ENCODE measurements at regions not wholly inside any gene's neighbourhood (a gene's known extent, or its start where the extent isn't known, plus 50 kb on each side); places are given as distances from the start of the nearest gene placed in this dataset.

DNA sequence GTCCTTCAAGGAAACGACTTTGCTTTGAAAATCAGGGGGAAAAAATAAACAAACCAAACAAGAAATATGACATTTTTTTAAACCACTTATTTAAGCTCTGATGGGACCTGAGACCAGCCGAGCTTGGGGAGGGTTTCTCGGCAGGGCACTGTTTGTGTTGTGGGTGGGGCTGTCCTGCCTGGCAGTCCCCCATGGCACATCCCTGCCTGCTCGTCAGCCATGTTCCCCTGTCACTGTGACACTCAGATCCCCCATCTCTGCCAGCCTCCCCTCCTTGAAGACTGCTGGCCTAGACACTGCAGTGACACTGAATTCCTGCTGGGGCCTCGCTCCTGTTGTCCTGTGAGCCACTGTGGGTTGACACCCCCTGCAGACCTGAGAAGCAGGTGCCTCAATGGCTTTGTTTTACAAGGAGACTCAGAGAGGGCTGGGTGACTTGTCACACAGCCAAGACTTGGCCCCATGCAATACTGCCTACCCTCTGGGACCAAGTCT lies 95.1 kb upstream of the PTPN1 start:
- no peak for DNase-seq

DNA sequence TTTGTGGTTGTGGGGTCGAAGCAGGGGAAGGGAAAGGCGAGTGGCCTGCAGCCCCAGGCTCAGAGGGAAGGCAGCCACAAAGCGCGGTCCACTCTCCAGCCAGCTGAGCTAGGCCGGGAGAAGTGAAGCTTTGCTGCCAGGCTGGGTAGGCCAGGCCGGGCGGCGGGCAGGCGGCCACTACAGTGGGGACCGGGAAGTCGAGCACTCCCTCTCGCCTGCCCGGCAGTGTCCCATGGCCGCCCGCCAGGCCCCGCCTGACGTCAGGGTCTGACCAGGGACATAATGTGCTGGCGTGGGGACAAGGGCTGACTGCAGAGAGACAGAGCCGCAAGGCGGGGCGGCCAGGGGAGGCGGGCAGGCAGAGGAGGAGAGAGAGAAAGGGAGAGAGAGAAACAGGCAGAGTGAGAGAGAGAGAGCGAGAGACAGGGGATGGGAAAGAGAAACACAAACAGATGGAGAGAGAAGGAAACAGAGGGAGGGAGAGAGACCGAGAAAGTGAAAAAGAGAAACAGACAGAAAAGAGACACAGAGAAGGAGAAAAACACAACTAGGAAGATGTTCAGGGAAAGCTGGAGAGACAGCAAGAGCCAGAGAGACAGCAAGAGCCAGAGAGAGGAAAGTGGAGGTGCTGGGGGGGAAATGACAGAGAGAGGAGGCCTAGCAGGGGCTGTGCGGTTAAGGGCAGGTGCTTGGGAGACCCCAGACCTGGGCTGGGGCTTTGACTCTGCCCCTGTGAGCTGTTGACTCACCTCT lies 94.5 kb upstream of the PTPN1 start:
- no peak for DNase-seq

DNA sequence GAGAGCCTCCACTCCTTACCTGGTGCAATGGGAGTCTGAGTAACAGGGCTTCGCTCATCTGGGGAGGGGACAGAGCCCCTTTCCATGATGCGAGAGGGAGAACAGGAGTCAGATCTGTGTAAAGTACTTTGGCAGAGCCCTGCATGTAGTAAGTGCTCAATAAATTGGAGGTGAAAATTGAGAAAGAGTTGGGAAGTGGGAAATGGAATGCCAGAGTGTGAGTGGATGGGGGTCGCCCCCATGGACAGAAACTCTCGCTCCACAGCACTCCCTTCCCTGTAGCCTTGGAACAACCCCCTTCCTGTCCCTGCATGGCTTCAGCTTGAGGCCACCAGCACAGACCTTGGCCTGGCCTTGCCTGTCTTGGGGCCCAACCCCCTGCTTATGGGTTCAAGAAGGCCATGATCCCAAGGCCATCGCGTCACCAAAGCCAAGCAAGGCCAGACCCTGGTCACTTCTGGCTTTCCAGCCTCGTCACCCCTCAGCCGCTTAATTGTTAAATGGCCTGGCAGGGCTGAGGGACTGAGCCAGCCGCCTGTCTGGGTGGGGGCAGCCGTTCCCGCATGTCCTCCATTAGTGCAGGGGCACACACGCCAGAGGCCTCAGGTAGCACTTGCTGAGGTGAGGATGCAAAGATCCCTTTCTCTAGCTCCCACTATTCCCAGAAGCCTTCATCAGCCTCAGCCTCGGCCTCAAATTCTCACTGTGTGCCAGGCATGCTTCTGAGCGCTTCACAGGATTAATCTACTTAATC lies 93.7 kb upstream of the PTPN1 start:
- DNase-seq = no peak

DNA sequence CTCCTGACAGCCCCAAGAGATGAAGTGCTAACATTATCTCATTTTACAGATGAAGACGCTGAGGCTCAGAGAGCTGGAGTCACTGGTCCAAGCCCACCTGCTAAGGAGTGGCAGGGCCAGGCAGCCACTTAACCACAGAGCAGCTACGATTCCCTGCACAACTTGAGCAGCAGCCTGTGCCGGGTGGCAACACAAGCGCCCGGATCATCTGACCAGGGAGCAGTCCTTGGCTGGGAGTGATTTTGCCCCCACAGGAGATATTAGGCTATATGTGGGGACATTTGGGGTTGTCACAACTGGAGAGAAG lies 93.2 kb upstream of the PTPN1 start:
- DNase-seq = no peak

DNA sequence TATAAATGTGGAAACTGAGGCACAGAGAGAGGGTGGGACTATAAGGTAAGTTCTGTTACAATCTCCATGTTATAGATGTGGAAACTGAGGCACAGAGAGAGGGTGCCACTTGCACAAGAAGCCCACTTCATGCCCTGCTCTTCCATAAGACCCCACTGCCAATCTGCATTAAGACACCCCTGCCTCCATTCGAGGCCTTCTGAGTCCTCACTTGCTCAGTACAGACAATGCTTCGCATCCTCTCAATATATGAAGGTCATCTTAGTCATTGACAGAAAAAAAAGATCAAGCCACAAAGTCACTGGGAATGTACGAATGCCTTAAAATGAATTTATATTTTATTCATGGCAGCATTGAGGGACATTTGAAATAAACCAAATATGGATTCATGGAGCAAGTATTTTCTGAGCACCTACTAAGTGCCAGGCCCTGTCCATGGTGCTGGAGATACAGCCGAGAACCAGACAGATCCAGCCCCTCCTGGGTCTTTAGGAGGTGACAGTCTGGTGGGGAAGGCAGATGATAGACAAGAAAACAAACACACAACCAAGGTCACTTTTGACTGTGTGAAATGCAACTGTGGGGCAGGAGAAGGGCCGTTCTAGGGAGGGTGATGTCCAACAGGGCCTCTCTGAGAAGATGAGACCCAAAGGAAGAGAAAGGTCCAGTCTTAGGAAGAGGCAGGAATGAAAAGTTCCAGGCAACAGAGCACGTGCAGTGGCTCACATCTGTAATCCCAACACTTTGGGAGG lies 92.5 kb upstream of the PTPN1 start:
- DNase-seq = no peak

DNA sequence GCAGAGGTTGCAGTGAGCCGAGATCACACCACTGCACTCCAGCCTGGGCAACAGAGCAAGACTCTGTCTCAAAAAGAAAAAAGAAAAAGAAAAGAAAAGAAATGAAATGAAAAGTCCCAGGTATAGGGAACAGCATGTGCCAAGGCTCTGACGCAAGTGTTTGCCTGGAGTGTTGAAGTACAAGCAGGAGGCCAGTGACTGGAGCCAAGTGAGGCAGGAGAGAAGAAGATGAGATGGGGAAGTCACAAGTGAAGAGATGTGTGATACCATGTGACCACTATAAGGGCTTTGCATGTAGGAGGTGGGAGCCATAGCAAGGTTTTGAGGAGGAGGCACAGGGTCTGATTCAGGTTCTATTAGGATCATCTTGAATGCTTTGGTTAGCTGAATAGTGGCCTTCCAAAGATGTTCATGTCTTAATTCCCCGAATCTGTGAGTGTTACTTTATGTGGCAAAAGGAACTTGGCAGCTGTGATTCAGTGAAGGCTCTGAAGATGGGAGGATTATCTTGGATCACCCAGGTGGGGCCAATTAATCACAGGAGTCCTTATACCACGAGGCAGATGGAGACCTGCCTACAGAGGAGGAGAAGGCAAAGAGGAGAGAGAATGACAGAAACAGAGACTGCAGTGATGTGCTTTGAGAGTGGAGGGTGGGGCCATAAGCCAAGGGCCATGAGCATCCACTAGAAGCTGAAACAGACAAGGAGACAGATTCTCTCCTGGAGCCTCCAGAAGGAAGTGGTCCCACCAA lies 91.1 kb upstream of the PTPN1 start:
- DNase-seq = no peak

DNA sequence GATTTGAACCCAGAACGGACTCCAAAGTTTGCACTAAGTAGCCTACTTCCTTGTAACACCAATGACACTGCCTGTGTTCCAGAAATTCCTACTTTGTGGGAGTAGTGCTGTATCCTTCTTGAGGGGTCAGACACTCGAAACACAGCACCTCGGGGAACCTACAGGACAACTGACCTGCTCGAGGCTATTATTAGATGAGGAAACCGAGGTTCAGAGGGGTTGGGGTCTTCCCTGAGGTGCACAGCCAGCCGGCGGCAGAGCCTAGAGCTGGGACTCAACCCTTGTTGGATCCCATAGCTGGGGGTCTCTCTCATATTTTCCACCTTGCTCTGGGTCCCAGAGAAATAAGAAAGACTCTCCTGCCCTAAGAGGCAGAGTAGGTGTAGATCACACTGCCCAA lies 89.8 kb upstream of the PTPN1 start:
- no peak for DNase-seq

DNA sequence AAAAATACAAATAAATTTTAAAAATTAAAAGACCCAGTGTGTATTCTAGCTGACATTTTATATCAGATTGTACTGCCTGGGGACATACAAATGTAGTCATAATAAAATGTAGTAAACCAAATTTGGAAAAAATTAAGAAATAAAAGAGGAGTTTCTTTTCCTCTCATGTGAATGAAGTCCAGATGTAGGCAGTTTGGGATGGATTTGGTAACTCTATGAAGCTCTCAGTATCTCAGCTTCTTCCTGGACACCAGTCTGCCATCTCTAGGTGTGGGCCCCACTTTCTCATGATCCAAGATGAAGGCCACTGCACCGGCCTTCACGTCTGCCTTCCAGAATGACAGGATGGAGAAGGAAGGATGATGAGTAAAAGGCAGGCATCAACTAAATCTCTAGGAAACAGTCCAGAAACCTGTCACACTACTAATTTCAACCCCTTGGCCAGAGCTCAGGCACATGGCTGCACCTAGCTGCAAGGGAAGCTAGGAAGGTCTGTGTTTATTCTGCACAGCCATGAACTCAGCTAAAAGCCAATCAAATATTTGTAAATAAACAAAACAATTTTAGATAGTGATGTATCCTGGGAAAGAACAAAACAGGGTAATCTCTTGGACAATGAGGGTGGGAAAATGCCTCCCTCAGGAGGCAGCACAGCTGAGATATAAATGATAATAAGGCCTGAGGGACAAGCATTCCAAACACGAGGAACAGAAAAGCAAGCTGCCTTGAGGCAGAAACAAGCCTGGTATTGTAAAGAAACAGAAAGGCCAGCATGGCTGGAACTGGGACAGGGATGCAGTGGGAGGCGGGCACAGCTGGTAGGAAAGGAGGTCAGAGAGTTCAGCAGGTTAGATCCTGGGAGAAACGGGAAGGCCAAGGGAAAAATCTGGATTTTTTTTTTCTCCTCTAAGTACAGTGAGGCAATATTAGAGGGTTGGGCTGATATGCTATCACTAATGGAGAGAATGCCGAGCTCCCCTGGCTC lies 88.5 kb upstream of the PTPN1 start:
- no peak for DNase-seq

DNA sequence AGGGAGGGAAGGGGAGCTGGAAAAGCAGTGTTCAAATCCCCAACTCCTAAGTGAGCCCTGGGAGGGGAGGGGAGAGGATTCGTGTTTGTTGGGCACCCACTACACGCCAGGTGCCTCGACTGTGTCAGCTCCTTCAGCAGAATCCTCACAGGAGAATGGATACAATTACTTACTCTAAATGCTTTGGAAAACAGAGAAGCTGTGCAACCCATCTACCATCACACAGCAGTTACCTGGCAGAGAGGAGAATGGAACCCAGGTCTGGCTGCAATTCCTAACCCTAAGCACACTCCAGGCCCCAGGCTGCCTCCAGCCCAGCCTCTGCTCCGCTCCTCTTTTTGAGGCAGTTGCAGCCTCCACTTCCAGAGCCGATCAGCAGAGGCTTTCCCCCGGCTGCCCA lies 86.4 kb upstream of the PTPN1 start:
- DNase-seq = no peak

DNA sequence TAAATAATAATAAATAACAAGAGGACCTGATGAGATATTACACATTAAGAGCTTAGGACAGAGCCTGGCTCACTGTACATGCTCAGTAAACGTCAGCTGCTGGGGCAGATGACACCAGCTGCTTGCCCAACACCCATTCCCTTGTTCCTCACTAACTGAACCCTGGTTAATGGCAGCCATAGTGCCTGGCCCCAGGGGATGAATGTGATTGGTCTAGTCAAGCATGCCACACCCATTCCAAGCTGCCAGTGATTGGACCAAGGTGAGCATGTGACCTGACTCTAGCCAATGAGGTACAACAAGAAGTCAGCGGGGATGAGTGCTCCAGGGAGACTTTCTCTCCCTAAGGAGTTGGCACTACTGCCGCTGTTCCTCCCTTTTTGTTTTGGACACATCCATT lies 85.1 kb upstream of the PTPN1 start:
- DNase-seq = no peak

DNA sequence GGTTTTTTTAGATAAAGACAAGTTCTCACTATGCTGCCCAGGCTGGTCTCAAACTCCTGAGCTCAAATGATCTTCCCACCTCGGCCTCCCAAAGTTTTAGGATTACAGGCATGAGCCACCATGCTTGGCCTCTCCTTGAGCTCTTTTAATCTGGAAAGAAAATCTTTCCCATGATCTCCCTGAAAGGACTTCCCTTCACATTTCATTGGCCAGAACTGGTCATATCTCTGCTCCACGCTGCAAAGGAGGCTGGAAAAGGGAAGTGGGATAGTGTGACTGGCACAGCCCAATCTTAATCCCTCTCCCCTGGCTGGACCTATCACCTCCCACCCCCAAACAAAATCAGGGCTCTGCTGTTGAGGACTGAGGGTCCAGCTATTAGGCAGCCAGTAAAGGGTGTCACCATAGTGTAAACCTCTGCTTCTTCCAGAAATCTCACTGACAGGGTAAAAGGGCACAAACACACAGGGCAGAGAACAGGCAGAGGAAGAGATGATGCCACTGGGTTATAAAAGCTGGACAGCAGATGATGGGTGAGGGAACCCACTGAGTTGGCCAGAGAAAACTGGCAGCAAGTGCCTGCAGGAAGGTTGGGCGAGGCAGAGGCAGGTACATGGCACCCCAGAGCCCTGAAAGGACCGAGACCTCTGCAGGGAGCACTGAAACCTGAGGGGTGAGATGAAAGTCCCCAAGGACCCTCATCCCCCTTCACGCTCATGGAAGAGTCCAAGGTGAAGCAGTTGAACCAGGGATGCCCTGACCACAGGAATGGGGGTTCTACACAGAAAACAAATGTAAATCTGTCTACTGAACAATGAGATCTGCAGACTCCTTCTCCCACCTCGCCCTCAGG lies 83.1 kb upstream of the PTPN1 start:
- DNase-seq = no peak

DNA sequence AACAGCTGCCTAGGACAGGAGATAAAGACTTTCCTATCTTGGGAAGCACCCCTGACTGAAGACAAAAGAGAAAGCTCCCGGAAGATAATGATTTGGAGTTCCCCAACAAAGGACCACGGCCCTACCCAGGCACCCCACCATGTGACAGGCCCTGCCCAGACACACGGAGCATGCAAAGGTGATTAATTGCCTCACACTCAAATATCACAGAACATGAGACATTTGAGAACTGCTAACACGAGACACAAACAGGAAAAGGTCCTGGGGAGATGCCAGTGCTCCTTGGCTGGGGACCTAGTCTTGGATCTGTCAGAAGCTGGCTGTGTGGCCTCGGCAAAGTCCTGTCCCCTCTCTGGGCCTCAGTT lies 82.5 kb upstream of the PTPN1 start:
- no peak for DNase-seq

DNA sequence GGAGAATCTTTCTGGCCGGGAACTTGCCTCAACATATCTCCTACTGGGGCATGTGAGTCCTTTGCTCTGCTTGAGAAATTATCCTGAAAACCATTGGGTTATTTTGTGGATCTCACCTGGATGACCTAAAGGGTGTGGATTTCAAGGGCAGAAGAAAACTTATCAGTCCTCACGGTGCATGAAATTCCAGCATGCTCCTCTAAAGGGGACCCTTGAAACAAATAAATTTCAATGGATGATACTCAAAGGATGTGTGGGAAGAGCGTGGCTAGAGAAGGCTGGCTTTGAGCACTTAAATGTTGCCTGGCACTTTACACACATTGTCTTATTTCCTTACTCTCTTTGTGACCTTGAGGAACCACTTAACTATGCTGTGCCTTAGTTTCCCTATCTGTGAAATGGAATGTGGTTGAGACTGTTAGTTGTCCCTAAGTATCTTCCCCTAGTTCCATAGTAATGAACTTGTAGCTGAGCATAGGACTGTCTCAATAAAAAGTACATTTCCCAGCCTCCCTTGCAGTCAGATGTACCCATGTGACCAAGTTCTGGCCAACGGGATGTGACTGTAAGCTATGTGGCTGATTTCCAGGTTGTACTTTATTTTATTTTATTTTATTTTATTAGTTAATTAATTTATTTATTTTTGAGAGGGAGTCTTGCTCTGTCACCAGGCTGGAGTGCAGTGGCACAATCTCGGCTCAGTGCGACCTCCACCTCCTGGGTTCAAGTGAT lies 81.9 kb upstream of the PTPN1 start:
- DNase-seq = no peak

DNA sequence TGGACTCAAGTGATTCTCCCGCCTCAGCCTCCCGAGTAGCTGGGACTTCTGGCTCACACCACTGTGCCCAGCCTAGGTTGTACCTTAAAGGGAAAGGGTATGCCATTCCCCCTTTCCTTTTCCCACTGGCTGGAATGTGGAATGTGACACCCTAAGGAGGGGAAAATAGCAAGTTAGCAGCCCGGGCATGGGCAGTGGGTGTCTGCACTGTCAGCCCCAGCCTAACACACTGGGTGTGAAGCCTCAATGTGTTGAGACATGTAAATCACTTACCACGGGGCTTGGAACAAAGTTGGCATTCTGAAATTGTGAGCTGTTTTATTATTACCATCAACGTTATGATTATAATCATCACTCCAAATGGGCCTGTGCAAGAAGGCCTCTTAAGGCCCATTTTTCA lies 80.8 kb upstream of the PTPN1 start:
- no peak for DNase-seq

DNA sequence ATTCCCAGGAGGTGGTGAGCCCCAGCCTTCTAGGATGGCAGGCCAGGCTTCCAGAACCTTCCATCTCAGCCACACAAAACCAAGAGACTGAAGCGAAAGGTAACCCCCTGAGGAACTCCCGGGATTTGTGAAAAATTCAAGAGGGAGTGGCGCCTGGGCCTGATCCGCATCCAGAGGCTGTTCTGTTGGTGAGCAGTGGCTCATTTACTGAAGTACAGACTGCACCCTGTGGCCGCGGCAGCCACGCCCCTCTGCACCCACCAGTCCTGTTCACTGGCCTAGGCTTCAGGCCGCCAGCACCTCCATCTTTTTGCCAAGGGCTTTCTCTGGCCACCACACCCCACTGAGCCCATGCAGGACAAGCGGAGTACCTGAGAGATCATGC lies 79.1 kb upstream of the PTPN1 start:
- DNase-seq = no peak

DNA sequence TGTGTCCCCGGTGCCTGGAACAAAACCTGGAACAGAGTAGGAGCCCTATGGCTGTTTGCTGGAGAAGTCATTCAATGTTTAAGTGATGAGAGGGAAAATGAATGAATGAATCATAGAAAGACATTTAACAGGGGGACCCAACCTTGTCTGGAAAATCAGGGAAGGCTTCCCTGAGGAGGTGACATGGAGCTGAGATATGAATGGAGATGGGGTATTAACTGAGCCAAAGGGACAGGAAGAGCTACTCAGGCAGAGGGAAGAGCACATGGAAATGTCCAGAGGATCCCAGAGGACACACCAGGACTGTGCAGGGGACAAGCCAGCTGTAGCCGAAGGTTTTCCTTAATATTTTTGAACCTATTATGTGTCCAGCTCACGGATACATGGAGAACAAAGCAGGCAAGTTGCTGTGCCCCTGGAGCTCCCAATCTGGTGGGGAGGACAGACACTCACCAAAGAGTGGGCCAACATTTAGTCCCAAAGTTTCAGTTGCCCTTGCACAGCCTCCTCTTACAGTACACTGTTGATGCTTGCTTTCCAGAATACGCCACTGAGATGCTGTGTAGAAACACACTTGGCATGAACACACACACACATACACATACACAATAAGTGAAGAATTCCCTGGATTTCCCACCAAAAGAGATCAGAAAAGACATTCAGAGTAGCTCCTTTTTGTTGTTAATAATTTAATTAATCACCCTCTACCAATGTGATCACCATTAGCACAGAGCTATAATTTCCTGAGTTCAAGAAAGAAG lies 77.0 kb upstream of the PTPN1 start:
- no peak for DNase-seq

DNA sequence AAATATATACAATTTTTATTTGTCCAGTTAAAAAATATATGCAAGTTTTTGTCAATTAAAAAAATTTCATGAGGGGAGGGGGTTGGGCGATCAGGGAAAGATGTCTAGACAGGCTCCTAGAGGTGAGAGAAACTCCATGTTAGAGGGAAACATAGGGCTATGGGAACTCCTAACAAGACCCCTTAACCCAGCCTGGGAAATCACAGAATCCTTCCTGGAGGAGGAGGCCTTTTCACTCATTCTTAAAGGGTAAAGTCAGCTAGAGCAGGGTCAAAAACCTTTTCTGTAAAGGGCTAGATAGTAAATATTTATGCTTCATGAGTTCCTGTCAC lies 75.9 kb upstream of the PTPN1 start:
- DNase-seq = no peak

DNA sequence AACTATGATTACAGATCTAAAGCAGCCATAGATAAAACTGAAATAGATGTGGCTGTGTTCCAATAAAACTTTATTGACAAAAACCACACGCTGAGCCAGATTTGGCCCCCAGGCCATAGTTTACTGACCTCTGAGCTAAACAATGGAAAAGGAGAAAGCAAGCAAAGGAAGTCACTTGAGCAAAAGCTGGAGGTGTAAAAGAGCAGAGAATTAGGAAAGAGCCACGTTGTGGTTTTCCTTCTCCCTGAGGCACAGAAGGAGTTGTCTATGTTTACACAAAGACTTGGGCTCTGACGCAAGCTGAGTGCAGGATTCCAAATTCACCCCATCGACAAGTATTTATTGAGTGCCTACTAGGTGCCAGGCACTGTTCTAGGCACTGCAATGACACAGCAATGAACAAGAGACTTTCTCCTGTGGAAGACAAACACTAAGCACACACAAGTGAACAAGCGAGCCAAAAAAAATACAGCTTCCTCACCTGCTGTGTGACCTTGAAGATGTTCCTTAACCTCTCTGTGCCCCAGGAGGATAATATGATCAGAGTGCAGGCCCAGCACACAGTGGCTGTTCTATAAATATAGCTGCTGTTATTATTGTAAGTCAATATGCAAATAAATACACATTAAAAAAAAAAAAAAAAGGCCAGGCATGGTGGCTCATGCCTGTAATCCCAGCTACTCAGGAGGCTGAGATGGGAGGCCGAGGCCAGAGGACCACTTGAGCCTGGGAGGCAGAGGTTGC lies 75.4 kb upstream of the PTPN1 start:
- DNase-seq = no peak
